ENCODE measurements at regions not wholly inside any gene's neighbourhood (a gene's known extent, or its start where the extent isn't known, plus 50 kb on each side); places are given as distances from the start of the nearest gene placed in this dataset.

DNA sequence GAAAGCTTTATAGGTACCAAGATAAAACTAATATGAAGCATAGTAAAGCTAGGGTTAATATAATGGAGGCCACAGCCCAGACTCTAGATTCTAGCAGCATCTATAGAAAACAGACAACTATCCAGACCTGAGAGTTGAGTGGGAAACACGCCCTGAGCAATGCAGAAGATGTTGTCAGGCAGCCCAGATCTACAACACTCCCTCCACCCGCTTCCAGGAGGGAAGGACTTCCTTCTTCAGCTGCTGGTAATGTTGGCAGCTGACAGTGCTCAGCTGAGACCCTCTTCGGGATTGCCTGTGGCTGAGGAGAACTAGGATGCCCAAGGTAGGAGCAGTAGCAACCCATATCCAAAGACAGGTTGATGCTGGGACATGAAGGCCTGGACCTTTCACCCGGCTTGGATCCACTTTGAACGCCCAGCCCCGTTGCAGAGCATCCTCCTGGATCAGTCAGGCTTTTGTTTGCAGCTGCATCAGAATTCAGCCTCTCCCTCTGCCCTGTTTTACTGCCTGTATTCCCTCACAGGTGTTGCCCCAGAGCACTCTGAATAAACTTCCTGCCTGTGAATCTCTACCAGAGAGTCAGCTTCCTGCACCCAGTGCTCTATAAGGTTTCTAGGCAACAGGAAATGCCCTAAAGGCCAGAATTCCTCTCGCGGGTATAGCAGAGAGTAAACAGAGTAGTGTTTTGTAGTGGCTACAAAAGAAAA, 174.7 kb upstream of the IL12A start:
- no peak for ATAC-seq (ENCODE audit: insufficient read depth, low FRiP score)
- TF ChIP-seq, protein P1, sequence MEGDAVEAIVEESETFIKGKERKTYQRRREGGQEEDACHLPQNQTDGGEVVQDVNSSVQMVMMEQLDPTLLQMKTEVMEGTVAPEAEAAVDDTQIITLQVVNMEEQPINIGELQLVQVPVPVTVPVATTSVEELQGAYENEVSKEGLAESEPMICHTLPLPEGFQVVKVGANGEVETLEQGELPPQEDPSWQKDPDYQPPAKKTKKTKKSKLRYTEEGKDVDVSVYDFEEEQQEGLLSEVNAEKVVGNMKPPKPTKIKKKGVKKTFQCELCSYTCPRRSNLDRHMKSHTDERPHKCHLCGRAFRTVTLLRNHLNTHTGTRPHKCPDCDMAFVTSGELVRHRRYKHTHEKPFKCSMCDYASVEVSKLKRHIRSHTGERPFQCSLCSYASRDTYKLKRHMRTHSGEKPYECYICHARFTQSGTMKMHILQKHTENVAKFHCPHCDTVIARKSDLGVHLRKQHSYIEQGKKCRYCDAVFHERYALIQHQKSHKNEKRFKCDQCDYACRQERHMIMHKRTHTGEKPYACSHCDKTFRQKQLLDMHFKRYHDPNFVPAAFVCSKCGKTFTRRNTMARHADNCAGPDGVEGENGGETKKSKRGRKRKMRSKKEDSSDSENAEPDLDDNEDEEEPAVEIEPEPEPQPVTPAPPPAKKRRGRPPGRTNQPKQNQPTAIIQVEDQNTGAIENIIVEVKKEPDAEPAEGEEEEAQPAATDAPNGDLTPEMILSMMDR (IDR thresholded peaks at IDR 0.05; ENCODE audit: control extremely low read depth, extremely low read depth) = no peak
- no peaks in the 10 kb centered on the region for H3K9me3 ChIP-seq (ENCODE audit: control insufficient read depth in 4 of 4, insufficient read depth in 3 of 4, low read length in 3 of 4)
- H3K36me3 ChIP-seq (ENCODE audit: control insufficient read depth in 4 of 4, insufficient read depth in 4 of 4, low read length in 4 of 4) = no peaks in the 10 kb centered on the region
- 49 to 69% methylated on average over 8 of the region's 8 CpGs for WGBS, 2 donors
- peak in 2 of 3 donors; percentile 26 to 33 for DNase-seq
- H3K27me3 ChIP-seq (ENCODE audit: control insufficient read depth in 3 of 3, insufficient read depth in 3 of 3, low read length in 2 of 3) = no peaks in the 10 kb centered on the region
- H3K9ac ChIP-seq (ENCODE audit: insufficient read depth in 1 of 2, low read length in 2 of 2) = no peak overlapping the region
- H3K27ac ChIP-seq (ENCODE audit: low read depth in 1 of 2, low read length in 1 of 2) = peak overlapping the region in 1 of 2 donors; percentile 4
- peaks cover 0 to 8% (median 0%) of the 10 kb centered on the region in 5 donors for H3K4me1 ChIP-seq (ENCODE audit: control insufficient read depth in 5 of 5, insufficient read depth in 5 of 5, low read length in 5 of 5)
- H3K4me3 ChIP-seq = no peak overlapping the region

DNA sequence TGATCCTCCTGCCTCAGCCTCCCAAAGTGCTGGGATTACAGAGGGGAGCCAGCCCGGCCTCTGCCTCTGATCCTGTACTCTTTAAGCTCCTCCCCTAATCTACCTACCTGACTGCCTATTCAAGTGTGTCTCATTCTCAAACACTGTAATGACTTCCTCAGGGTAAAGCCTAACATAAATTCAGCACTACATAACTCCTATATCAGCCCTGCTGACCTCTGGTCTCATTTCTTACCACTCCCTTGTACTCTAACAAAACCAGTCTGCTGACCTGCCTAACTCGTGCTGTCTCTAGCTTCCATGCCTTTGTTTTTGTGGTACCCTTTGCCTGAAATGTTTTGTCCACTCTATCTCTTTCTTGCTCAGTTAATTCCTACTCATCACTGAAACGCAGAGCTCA, 172.1 kb upstream of the IL12A start:
- Histone ChIP-seq H3K4me3 (no peak overlapping the region), H3K36me3 (ENCODE audit: control insufficient read depth in 4 of 4, insufficient read depth in 4 of 4, low read length in 4 of 4) (no peaks in the 10 kb centered on the region), H3K9ac (ENCODE audit: insufficient read depth in 1 of 2, low read length in 2 of 2) (peak overlapping the region in 1 of 2 donors; percentile 13), H3K27me3 (ENCODE audit: control insufficient read depth in 3 of 3, insufficient read depth in 3 of 3, low read length in 2 of 3) (peaks cover 0 to 7% (median 0%) of the 10 kb centered on the region in 3 donors), H3K27ac (ENCODE audit: low read depth in 1 of 2, low read length in 1 of 2) (no peak overlapping the region), H3K9me3 (ENCODE audit: control insufficient read depth in 4 of 4, insufficient read depth in 3 of 4, low read length in 3 of 4) (no peaks in the 10 kb centered on the region), H3K4me1 (ENCODE audit: control insufficient read depth in 5 of 5, insufficient read depth in 5 of 5, low read length in 5 of 5) (peaks cover 0 to 8% (median 0%) of the 10 kb centered on the region in 5 donors)
- 92 to 95% methylated on average over 3 of the region's 3 CpGs for WGBS, 2 donors
- TF ChIP-seq, protein P1 (IDR thresholded peaks at IDR 0.05; ENCODE audit: control extremely low read depth, extremely low read depth) = no peak
- ATAC-seq (ENCODE audit: insufficient read depth, low FRiP score) (no peak), DNase-seq (no peak)

DNA sequence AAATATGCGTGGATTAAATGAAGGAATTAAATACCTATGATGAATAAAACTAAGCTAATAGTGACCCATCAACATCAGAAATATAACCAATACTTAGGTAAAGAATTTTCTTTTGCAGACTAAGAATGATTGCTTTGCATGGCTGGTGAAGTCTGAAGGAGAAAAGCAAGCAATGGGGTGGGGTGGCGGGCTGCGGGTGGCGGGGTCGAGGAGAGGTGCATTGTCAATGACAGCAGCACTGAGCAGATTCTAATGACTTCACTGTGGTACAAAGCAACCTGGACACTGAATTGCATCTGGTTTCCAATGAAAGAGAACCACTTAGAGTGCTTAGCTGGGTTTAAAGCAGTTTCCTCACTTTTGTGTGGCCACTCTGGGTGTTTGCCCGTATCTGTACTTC, 171.5 kb upstream of the IL12A start:
- TF ChIP-seq, protein P1 (IDR thresholded peaks at IDR 0.05; ENCODE audit: control extremely low read depth, extremely low read depth) = no peak
- H3K9ac ChIP-seq (ENCODE audit: insufficient read depth in 1 of 2, low read length in 2 of 2) = no peak overlapping the region
- H3K4me3 ChIP-seq = no peak overlapping the region
- no peak for ATAC-seq (ENCODE audit: insufficient read depth, low FRiP score)
- no peaks in the 10 kb centered on the region for H3K9me3 ChIP-seq (ENCODE audit: control insufficient read depth in 4 of 4, insufficient read depth in 3 of 4, low read length in 3 of 4)
- no peak overlapping the region for H3K27ac ChIP-seq (ENCODE audit: low read depth in 1 of 2, low read length in 1 of 2)
- no peaks in the 10 kb centered on the region for H3K36me3 ChIP-seq (ENCODE audit: control insufficient read depth in 4 of 4, insufficient read depth in 4 of 4, low read length in 4 of 4)
- WGBS, 2 donors = 90 to 97% methylated on average over 6 of the region's 6 CpGs
- peaks cover 0 to 7% (median 0%) of the 10 kb centered on the region in 3 donors for H3K27me3 ChIP-seq (ENCODE audit: control insufficient read depth in 3 of 3, insufficient read depth in 3 of 3, low read length in 2 of 3)
- DNase-seq = no peak
- H3K4me1 ChIP-seq (ENCODE audit: control insufficient read depth in 5 of 5, insufficient read depth in 5 of 5, low read length in 5 of 5) = peaks cover 0 to 8% (median 0%) of the 10 kb centered on the region in 5 donors
